Kasumi-1 (cell line): ENCODE measurements at regions not wholly inside any gene's neighbourhood (a gene's known extent, or its start where the extent isn't known, plus 50 kb on each side); places are given as distances from the start of the nearest gene placed in this dataset.

Experiments
- DNase-seq, 2 experiments: peaks; one replicate each; lab custom pipeline; 2025; lab: John Stamatoyannopoulos, UW

- DNase-seq = no peak
Observed at GRCh38 chr14:46279776-46280175, 371.8 kb downstream of the RPL10L start.

GRCh38 chr14:46279327-46279726 is 372.3 kb downstream of the RPL10L start:
- no peak for DNase-seq

GRCh38 chr14:46259536-46259935 is 392.0 kb downstream of the RPL10L start:
- DNase-seq = no peak

GRCh38 chr14:46256381-46256780 is 395.2 kb downstream of the RPL10L start:
- no peak for DNase-seq

- peak; percentile 55 to 70 for DNase-seq
Observed at GRCh38 chr14:46250113-46250703, 401.4 kb downstream of the RPL10L start.

- DNase-seq = no peak
Observed at GRCh38 chr14:46248001-46248630, 403.5 kb downstream of the RPL10L start.

- DNase-seq = no peak
Observed at GRCh38 chr14:46245276-46245675, 406.3 kb downstream of the RPL10L start.

- DNase-seq = no peak
Observed at GRCh38 chr14:46233786-46234185, 417.8 kb downstream of the RPL10L start.

GRCh38 chr14:46230540-46230939 is 421.0 kb downstream of the RPL10L start:
- DNase-seq = no peak

- DNase-seq = no peak
Observed at GRCh38 chr14:46215801-46216200, 435.8 kb downstream of the RPL10L start.

- DNase-seq = no peak
Observed at GRCh38 chr14:46198676-46199075, 452.9 kb downstream of the RPL10L start.

- no peak for DNase-seq
Observed at GRCh38 chr14:46197856-46198255, 453.7 kb downstream of the RPL10L start.
